PFSK-1 (cell line): ENCODE measurements at regions not wholly inside any gene's neighbourhood (a gene's known extent, or its start where the extent isn't known, plus 50 kb on each side); places are given as distances from the start of the nearest gene placed in this dataset.

Experiments used
- FOXP2 ChIP-seq: optimal IDR thresholded peaks from 2 replicates; pipeline ENCODE3; 2011; ENCODE audit warnings: borderline replicate concordance, control low read depth, inconsistent platforms; ENCODE audit not compliant: insufficient read depth; ENCODE audit errors: extremely low read length, extremely low read depth
- POLR2AphosphoS5 ChIP-seq: IDR thresholded peaks from 2 replicates; pipeline ENCODE4 v1.6.1; 2012; ENCODE audit warnings: low read depth, mild to moderate bottlenecking, control low read depth, low read length, moderate library complexity
- REST ChIP-seq, 2 experiments: IDR thresholded peaks; 2 replicates each; pipeline versions ENCODE4 v1.6.1 to v1.8.0; 2011 to 2012; ENCODE audit warnings: low read depth in 2 of 2, low read length in 2 of 2, control low read depth in 1 of 2, inconsistent platforms in 1 of 2, mild to moderate bottlenecking in 1 of 2, moderate library complexity in 1 of 2; ENCODE audit not compliant: insufficient read depth in 1 of 2
- SIN3A ChIP-seq: IDR thresholded peaks from 2 replicates; pipeline ENCODE4 v1.6.1; 2012; ENCODE audit warnings: mild to moderate bottlenecking, low read length, moderate library complexity, borderline replicate concordance; ENCODE audit not compliant: insufficient read depth
- TAF1 ChIP-seq: IDR thresholded peaks from 2 replicates; pipeline ENCODE4 v1.6.1; 2012; ENCODE audit warnings: low read length, control low read depth, borderline replicate concordance; ENCODE audit not compliant: insufficient read depth

GRCh38 chr13:103373916-103374315, 307.7 kb upstream of the SLC10A2 start:
- no peak for TF ChIP-seq SIN3A
- TF ChIP-seq POLR2AphosphoS5, result no peak
- no peak for TF ChIP-seq TAF1
- TF ChIP-seq REST (IDR thresholded peaks at IDR 0.05; ENCODE audit: insufficient read depth in 1 of 2, low read depth in 2 of 2, low read length in 2 of 2), result no peak
- no peak for TF ChIP-seq FOXP2
